Stimulated activated naive CD8-positive, alpha-beta T cell treated with anti-CD3 and anti-CD28 coated beads, Interleukin-15, Interleukin-2, amounts not matched to agents 100 ng/mL and 50 ng/mL, for 24 hours (primary cell): ENCODE measurements at regions not wholly inside any gene's neighbourhood (a gene's known extent, or its start where the extent isn't known, plus 50 kb on each side); places are given as distances from the start of the nearest gene placed in this dataset.
"Not testable (repeated sequence)": the region's sequence is repeated elsewhere in the genome, so short reads cannot be mapped to it uniquely, and the experiment has no call there.

Experiments
- H3K27ac Mint-ChIP-seq: one replicate; pipeline ENCODE4 v1.8.0; 2021; ENCODE audit warnings: mild to moderate bottlenecking, mixed read lengths
- H3K27me3 Mint-ChIP-seq: one replicate; pipeline ENCODE4 v1.8.0; 2021; ENCODE audit warnings: mixed read lengths
- H3K36me3 Mint-ChIP-seq: one replicate; pipeline ENCODE4 v1.8.0; 2021; ENCODE audit warnings: low read depth, mixed read lengths
- H3K4me1 Mint-ChIP-seq: one replicate; pipeline ENCODE4 v1.8.0; 2021; ENCODE audit warnings: low read depth, mixed read lengths
- H3K4me3 Mint-ChIP-seq: one replicate; pipeline ENCODE4 v1.8.0; 2021; ENCODE audit warnings: mild to moderate bottlenecking, mixed read lengths
- H3K9me3 Mint-ChIP-seq: one replicate; pipeline ENCODE4 v1.8.0; 2021; ENCODE audit warnings: mixed read lengths

- H3K27ac Mint-ChIP-seq, H3K27me3 Mint-ChIP-seq, H3K36me3 Mint-ChIP-seq, H3K4me1 Mint-ChIP-seq, H3K4me3 Mint-ChIP-seq, H3K9me3 Mint-ChIP-seq: not testable (repeated sequence)
Observed at GRCh38 chr15:20473465-20473864, 68.1 kb downstream of the GOLGA6L6 start.

GRCh38 chr15:20472983-20473382, 68.6 kb downstream of the GOLGA6L6 start:
- not testable (repeated sequence) for H3K27me3 Mint-ChIP-seq, H3K27ac Mint-ChIP-seq, H3K4me1 Mint-ChIP-seq, H3K36me3 Mint-ChIP-seq, H3K9me3 Mint-ChIP-seq, H3K4me3 Mint-ChIP-seq

GRCh38 chr15:20470810-20471209, 70.8 kb downstream of the GOLGA6L6 start:
- H3K4me3 Mint-ChIP-seq, H3K27me3 Mint-ChIP-seq, H3K27ac Mint-ChIP-seq, H3K36me3 Mint-ChIP-seq, H3K9me3 Mint-ChIP-seq, H3K4me1 Mint-ChIP-seq: not testable (repeated sequence)

GRCh38 chr15:20441138-20441537, 100.5 kb downstream of the GOLGA6L6 start:
- H3K36me3 Mint-ChIP-seq, H3K4me3 Mint-ChIP-seq, H3K4me1 Mint-ChIP-seq, H3K27ac Mint-ChIP-seq, H3K9me3 Mint-ChIP-seq, H3K27me3 Mint-ChIP-seq: not testable (repeated sequence)

- not testable (repeated sequence) for H3K36me3 Mint-ChIP-seq, H3K4me3 Mint-ChIP-seq
Observed at GRCh38 chr15:20440390-20440789, 101.2 kb downstream of the GOLGA6L6 start.

GRCh38 chr15:20439111-20439510, 102.5 kb downstream of the GOLGA6L6 start:
- H3K36me3 Mint-ChIP-seq, H3K27ac Mint-ChIP-seq, H3K4me3 Mint-ChIP-seq, H3K4me1 Mint-ChIP-seq, H3K9me3 Mint-ChIP-seq, H3K27me3 Mint-ChIP-seq: not testable (repeated sequence)

More at GRCh38 chr15:20440390-20440789, 101.2 kb downstream of the GOLGA6L6 start:
- H3K9me3 Mint-ChIP-seq, H3K27ac Mint-ChIP-seq, H3K27me3 Mint-ChIP-seq, H3K4me1 Mint-ChIP-seq: not testable (repeated sequence)

GRCh38 chr15:20438255-20438654, 103.3 kb downstream of the GOLGA6L6 start:
- H3K36me3 Mint-ChIP-seq, H3K9me3 Mint-ChIP-seq, H3K4me1 Mint-ChIP-seq, H3K4me3 Mint-ChIP-seq, H3K27ac Mint-ChIP-seq, H3K27me3 Mint-ChIP-seq: not testable (repeated sequence)

- H3K4me3 Mint-ChIP-seq, H3K4me1 Mint-ChIP-seq, H3K9me3 Mint-ChIP-seq, H3K27me3 Mint-ChIP-seq, H3K27ac Mint-ChIP-seq, H3K36me3 Mint-ChIP-seq: not testable (repeated sequence)
Observed at GRCh38 chr15:20433468-20433867, 108.1 kb downstream of the GOLGA6L6 start.

- H3K27me3 Mint-ChIP-seq, H3K4me1 Mint-ChIP-seq, H3K36me3 Mint-ChIP-seq: not testable (repeated sequence)
Observed at GRCh38 chr15:20430495-20430894, 111.1 kb downstream of the GOLGA6L6 start.

GRCh38 chr15:20420710-20421109, 120.9 kb downstream of the GOLGA6L6 start:
- H3K9me3 Mint-ChIP-seq, H3K27me3 Mint-ChIP-seq, H3K27ac Mint-ChIP-seq, H3K4me3 Mint-ChIP-seq, H3K4me1 Mint-ChIP-seq, H3K36me3 Mint-ChIP-seq: not testable (repeated sequence)

More at GRCh38 chr15:20430495-20430894, 111.1 kb downstream of the GOLGA6L6 start:
- not testable (repeated sequence) for H3K4me3 Mint-ChIP-seq, H3K27ac Mint-ChIP-seq, H3K9me3 Mint-ChIP-seq

- H3K9me3 Mint-ChIP-seq, H3K4me1 Mint-ChIP-seq, H3K4me3 Mint-ChIP-seq, H3K36me3 Mint-ChIP-seq, H3K27me3 Mint-ChIP-seq, H3K27ac Mint-ChIP-seq: not testable (repeated sequence)
Observed at GRCh38 chr15:20416618-20417017, 125.0 kb downstream of the GOLGA6L6 start.

- not testable (repeated sequence) for H3K27me3 Mint-ChIP-seq, H3K4me3 Mint-ChIP-seq, H3K4me1 Mint-ChIP-seq, H3K9me3 Mint-ChIP-seq, H3K36me3 Mint-ChIP-seq, H3K27ac Mint-ChIP-seq
Observed at GRCh38 chr15:20409667-20410198, 131.9 kb downstream of the GOLGA6L6 start.

GRCh38 chr15:20409247-20409646, 132.4 kb downstream of the GOLGA6L6 start:
- Mint-ChIP-seq H3K27me3 (no peaks in the 10 kb centered on the region), H3K4me3 (no peak overlapping the region), H3K9me3 (peaks cover 3% of the 10 kb centered on the region), H3K4me1 (no peaks in the 10 kb centered on the region), H3K27ac (no peak overlapping the region), H3K36me3 (no peaks in the 10 kb centered on the region)

GRCh38 chr15:20407553-20407952, 134.0 kb downstream of the GOLGA6L6 start:
- no peak overlapping the region for H3K4me3 Mint-ChIP-seq
- peaks cover 3% of the 10 kb centered on the region for H3K9me3 Mint-ChIP-seq
- H3K27me3 Mint-ChIP-seq: no peaks in the 10 kb centered on the region
- no peaks in the 10 kb centered on the region for H3K4me1 Mint-ChIP-seq
- no peak overlapping the region for H3K27ac Mint-ChIP-seq
- no peaks in the 10 kb centered on the region for H3K36me3 Mint-ChIP-seq

- H3K4me3 Mint-ChIP-seq, H3K36me3 Mint-ChIP-seq, H3K27me3 Mint-ChIP-seq, H3K4me1 Mint-ChIP-seq, H3K9me3 Mint-ChIP-seq, H3K27ac Mint-ChIP-seq: not testable (repeated sequence)
Observed at GRCh38 chr15:20404571-20404970, 137.0 kb downstream of the GOLGA6L6 start.

GRCh38 chr15:20402586-20402985, 139.0 kb downstream of the GOLGA6L6 start:
- H3K27ac Mint-ChIP-seq, H3K9me3 Mint-ChIP-seq, H3K36me3 Mint-ChIP-seq, H3K27me3 Mint-ChIP-seq, H3K4me3 Mint-ChIP-seq, H3K4me1 Mint-ChIP-seq: not testable (repeated sequence)

- not testable (repeated sequence) for H3K4me3 Mint-ChIP-seq, H3K27me3 Mint-ChIP-seq, H3K27ac Mint-ChIP-seq, H3K9me3 Mint-ChIP-seq, H3K4me1 Mint-ChIP-seq, H3K36me3 Mint-ChIP-seq
Observed at GRCh38 chr15:20401058-20401457, 140.5 kb downstream of the GOLGA6L6 start.
